HL-60 (cell line): ENCODE measurements at regions not wholly inside any gene's neighbourhood (a gene's known extent, or its start where the extent isn't known, plus 50 kb on each side); places are given as distances from the start of the nearest gene placed in this dataset.

Experiments
- DNase-seq, 2 experiments: peaks; one replicate each; pipeline ENCODE4 v3.0.0-alpha.2; 2010 to 2020; ENCODE audit warnings: low read depth in 1 of 2, low spot score in 1 of 2
- H3K27ac ChIP-seq: fragments of 250-450 bp; sonication (Bioruptor Pico); replicated peaks from 2 replicates; pipeline ENCODE4 v1.5.1; 2020; ENCODE audit warnings: mild to moderate bottlenecking, moderate library complexity
- H3K27me3 ChIP-seq: fragments of 250-450 bp; sonication (Bioruptor Pico); 2 replicates; pipeline ENCODE4 v1.5.1; 2021; ENCODE audit warnings: mild to moderate bottlenecking, moderate library complexity; ENCODE audit not compliant: insufficient read depth, poor library complexity, severe bottlenecking
- H3K4me3 ChIP-seq: replicated peaks from 2 replicates; pipeline ENCODE4 v1.5.1; 2011; ENCODE audit warnings: mild to moderate bottlenecking, control low read depth, low read length; ENCODE audit not compliant: insufficient read depth
- GABPA ChIP-seq: IDR thresholded peaks from 2 replicates; pipeline ENCODE4 v1.6.1; 2012; ENCODE audit warnings: low read depth
- POLR2AphosphoS5 ChIP-seq: IDR thresholded peaks from 2 replicates; pipeline ENCODE4 v1.6.1; 2012; ENCODE audit warnings: low read depth
- SPI1 ChIP-seq: IDR thresholded peaks from 2 replicates; pipeline ENCODE4 v1.6.1; 2012; ENCODE audit warnings: low read depth, mild to moderate bottlenecking, borderline replicate concordance
- TF ChIP-seq, protein P1 (sequence below): IDR thresholded peaks from 2 replicates; pipeline ENCODE4 v1.6.1; 2012; ENCODE audit warnings: low read depth; ENCODE audit not compliant: insufficient replicate concordance
- TF ChIP-seq, protein P2 (sequence below): IDR thresholded peaks from one replicate; pipeline ENCODE4 v1.5.1; 2011; ENCODE audit warnings: low read length, control low read depth, inconsistent platforms; ENCODE audit not compliant: insufficient read depth

DNA sequence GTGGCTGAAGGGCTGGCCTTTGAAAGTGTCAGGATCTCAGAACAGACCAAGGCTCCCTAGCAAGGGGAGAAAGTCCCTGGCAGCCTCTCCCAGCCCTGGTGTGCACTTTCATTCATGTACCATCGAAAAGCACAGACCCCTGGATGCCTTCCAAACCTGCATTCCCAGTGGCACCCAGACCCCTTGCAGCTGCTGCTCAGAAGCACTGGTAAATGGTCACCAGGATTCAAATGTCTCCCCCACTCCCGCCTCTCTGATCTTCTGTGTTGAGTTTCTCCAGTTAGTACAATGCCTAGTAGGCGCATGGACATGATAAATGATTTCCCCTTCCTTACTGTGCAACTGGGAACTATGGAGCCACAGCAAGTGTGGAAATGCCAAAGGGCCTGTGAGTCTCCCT is 180.0 kb downstream of the GLI2 start:
- TF ChIP-seq, protein P1, sequence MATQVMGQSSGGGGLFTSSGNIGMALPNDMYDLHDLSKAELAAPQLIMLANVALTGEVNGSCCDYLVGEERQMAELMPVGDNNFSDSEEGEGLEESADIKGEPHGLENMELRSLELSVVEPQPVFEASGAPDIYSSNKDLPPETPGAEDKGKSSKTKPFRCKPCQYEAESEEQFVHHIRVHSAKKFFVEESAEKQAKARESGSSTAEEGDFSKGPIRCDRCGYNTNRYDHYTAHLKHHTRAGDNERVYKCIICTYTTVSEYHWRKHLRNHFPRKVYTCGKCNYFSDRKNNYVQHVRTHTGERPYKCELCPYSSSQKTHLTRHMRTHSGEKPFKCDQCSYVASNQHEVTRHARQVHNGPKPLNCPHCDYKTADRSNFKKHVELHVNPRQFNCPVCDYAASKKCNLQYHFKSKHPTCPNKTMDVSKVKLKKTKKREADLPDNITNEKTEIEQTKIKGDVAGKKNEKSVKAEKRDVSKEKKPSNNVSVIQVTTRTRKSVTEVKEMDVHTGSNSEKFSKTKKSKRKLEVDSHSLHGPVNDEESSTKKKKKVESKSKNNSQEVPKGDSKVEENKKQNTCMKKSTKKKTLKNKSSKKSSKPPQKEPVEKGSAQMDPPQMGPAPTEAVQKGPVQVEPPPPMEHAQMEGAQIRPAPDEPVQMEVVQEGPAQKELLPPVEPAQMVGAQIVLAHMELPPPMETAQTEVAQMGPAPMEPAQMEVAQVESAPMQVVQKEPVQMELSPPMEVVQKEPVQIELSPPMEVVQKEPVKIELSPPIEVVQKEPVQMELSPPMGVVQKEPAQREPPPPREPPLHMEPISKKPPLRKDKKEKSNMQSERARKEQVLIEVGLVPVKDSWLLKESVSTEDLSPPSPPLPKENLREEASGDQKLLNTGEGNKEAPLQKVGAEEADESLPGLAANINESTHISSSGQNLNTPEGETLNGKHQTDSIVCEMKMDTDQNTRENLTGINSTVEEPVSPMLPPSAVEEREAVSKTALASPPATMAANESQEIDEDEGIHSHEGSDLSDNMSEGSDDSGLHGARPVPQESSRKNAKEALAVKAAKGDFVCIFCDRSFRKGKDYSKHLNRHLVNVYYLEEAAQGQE, result no peak
- TF ChIP-seq, protein P2, sequence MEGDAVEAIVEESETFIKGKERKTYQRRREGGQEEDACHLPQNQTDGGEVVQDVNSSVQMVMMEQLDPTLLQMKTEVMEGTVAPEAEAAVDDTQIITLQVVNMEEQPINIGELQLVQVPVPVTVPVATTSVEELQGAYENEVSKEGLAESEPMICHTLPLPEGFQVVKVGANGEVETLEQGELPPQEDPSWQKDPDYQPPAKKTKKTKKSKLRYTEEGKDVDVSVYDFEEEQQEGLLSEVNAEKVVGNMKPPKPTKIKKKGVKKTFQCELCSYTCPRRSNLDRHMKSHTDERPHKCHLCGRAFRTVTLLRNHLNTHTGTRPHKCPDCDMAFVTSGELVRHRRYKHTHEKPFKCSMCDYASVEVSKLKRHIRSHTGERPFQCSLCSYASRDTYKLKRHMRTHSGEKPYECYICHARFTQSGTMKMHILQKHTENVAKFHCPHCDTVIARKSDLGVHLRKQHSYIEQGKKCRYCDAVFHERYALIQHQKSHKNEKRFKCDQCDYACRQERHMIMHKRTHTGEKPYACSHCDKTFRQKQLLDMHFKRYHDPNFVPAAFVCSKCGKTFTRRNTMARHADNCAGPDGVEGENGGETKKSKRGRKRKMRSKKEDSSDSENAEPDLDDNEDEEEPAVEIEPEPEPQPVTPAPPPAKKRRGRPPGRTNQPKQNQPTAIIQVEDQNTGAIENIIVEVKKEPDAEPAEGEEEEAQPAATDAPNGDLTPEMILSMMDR, result no peak
- no peak for TF ChIP-seq SPI1
- no peak for TF ChIP-seq POLR2AphosphoS5
- TF ChIP-seq GABPA, result no peak
- H3K4me3 ChIP-seq, result no peak overlapping the region
- no peak overlapping the region for H3K27ac ChIP-seq
- DNase-seq, result no peak
- H3K27me3 ChIP-seq, result no peaks in the 10 kb centered on the region

DNA sequence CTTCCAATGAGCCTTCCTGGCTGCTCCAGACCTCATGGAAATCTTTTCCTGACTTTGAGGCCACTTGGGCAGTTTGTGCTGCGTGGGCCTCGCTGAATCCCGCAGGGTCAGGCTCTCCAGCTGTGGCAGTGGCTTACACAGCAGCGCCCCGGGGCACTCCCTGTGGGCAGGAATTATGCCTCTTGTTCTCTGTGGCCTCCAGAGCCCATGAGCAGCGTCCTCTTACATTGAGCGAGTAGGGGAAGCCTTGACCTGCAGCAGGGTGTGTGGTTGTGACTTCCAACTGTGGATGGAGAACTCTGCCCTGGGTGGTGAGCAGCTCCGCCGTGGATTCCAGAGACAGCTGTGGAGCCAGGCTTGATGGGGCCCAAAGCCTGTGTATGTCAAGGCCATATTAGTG is 180.8 kb downstream of the GLI2 start:
- DNase-seq, result no peak
- TF ChIP-seq POLR2AphosphoS5 (no peak), GABPA (no peak), SPI1 (no peak)
- TF ChIP-seq, protein P2, result no peak
- TF ChIP-seq, protein P1, result no peak
- H3K27ac ChIP-seq, result no peak overlapping the region
- no peaks in the 10 kb centered on the region for H3K27me3 ChIP-seq
- H3K4me3 ChIP-seq, result no peak overlapping the region

DNA sequence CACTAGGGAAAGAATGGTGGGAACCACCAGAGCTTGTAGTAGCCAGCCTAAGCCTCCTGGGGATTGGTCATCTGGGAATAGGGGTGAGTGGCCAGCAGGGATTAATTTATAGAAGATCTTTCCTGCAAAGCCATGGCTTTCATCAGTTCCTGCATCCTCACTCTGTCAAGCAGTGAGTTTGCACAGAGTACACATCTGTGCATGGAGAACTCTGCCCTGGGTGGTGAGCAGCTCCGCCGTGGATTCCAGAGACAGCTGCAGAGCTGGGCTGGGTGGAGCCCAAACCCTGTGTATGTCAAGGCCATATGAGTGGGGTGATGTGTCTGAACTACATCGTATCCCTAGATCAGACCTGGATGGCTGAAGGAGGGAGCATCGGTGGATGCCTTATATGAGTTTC is 182.2 kb downstream of the GLI2 start:
- TF ChIP-seq, protein P1, result no peak
- TF ChIP-seq, protein P2, result no peak
- TF ChIP-seq SPI1, result no peak
- no peak for TF ChIP-seq POLR2AphosphoS5
- TF ChIP-seq GABPA, result no peak
- no peaks in the 10 kb centered on the region for H3K27me3 ChIP-seq
- no peak overlapping the region for H3K4me3 ChIP-seq
- H3K27ac ChIP-seq, result no peak overlapping the region
- no peak for DNase-seq
